ENCODE measurements at regions not wholly inside any gene's neighbourhood (a gene's known extent, or its start where the extent isn't known, plus 50 kb on each side); places are given as distances from the start of the nearest gene placed in this dataset.

GRCh38 chr2:134075204-134075603 is 178.7 kb upstream of the MGAT5 start:
- DNase-seq (ENCODE audit: low read depth): no peak

- DNase-seq (ENCODE audit: low read depth): no peak
These were observed 175.5 kb upstream of the MGAT5 start for GRCh38 chr2:134078354-134078753.

DNA sequence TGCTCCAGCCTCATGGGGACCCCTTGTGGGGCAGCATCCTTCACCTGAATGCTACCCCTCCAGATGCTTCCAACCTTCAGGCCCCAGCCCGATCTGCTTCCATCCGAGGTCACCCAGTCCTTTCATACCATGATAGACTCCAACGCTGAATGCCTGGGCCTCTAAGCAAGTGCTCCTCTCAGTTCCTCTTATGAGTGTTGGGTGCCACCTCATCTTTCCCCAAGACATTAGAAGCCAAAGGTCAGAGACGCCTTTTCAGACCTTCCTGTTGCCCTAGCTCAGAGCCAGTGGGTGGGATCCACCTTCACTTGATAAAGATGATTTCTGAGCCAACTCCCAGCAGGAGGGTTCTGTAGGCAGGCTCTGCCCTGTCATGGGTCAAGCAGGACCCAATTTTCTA is 174.5 kb upstream of the MGAT5 start:
- no peak for DNase-seq (ENCODE audit: low read depth)

GRCh38 chr2:134080386-134081089 is 173.3 kb upstream of the MGAT5 start:
- no peak for DNase-seq (ENCODE audit: low read depth)

DNA sequence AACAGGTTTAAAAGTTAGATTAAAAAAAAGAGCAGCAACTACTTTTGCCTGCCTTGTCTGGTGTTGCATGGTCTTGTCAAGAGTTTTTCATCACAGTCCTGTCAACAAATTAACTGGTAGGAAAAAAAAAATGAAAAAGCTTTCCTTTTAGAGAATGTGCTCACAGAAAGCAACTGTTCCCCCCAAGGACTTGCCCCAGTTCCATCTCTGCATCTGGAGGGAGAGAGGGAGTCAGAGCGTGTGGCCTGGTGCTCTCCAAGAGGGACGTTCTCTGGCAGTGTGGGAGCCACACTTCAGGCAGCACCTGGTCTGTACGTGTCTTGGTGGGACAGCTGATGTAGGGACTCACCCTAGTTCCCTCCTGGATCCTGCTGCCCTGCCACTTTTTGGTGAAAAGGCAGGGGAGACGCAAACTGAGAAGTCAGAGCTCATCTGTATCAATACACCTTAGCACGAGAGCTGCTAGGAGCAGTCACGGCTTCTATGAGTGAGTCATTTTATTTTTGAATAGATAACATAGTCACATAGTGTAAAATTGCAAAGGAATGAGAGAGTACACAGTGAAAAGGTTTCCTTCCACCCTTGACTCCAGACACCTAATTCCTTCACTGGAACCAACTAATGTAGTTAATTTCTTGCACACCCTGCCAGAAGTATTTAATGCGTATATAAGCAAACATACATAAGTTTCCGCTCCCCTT is 172.5 kb upstream of the MGAT5 start:
- DNase-seq (ENCODE audit: low read depth): no peak

DNA sequence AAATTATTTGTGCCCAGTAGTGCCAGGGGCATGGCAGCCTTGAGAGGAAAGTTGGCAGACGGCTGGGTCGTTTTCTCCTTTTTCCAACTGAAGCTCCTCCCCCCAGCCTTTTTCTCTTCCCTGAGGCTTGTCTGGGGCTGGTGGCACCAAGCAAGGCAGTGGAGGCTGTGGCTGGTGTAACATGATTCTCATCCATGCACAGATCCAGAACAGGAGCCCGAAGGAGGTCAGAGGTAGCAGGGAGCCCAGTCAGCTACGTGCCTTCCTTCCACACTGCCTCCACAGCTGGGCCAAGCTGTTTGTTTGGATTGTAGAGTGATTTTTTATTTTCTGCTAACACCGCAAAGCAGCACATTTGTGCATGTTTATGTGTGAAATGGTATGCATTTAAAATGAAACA is 170.3 kb upstream of the MGAT5 start:
- peak; percentile 16 for DNase-seq (ENCODE audit: low read depth)

DNA sequence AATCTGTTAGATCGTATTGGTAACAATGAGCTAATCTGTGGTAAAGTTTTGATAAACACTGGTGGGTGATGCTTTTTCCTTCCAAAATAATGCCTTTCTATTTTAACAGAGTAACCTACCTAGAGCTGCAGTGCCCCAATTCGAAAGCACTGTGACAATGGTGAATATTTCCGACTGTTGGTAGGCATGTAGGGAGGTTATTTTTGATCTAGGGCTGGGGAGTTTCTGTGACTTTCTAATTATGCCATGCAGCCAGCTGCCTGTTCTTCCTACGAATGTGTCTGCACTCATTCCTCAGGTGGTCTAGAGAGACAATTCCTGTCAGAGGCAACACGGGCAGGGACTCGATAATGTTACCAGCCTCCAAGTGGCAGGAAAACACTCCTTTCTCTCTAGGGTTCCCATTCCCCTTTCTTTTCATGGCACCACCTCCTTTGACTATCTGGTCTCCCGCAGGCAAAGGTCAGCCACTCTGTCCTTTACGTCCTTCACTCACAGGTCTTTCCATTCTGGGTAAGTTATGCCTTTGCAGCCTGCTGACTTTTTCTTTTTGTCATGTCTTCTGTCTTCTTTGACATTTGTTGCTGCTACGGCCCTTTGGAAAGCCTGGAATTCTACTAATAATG is 167.2 kb upstream of the MGAT5 start:
- DNase-seq (ENCODE audit: low read depth): no peak

DNA sequence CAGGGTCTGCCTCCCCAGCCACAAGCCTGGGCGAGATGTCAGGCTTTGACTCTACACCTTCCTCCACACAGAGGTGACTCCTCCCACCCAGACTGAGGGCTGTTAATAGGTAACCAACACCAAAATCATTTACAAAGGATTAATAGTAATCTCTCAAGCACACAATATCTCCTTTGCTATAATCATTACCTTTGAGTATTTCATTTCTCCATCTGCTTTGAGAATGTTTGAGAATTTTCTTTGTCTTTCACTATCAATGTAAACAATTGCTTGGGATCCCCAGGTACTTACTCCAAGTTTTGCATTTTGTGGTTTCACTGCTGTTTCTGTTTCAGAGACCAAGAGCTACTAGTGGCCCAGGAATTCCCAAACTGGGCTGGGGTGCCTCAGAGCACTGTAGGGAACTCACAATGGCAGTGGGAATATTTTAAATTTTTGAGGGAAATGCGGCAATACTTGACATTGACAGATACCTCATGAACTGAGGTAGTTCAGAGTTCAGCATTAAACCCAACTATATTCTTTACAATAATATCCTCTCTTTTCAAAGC is 166.4 kb upstream of the MGAT5 start:
- no peak for DNase-seq (ENCODE audit: low read depth)

DNA sequence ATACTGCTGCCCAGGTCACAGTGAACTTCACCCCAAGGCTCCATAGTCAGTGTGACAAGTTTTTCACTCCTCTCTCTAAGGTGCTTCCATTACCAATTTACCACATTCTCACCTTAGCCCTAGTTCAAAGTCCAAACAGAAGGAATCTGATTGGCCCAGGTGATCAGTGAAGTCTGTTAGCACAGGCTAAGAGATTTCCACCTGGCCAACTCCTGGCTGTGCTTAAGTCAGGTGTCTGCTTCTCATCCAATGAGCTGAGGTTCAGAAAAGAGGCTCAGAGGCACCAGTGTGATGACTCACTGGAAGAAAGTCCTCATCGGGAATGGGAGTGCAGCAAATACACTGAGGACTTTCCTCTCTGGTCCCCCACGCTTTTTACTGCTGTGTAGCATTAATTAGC is 164.4 kb upstream of the MGAT5 start:
- DNase-seq (ENCODE audit: low read depth): no peak

DNA sequence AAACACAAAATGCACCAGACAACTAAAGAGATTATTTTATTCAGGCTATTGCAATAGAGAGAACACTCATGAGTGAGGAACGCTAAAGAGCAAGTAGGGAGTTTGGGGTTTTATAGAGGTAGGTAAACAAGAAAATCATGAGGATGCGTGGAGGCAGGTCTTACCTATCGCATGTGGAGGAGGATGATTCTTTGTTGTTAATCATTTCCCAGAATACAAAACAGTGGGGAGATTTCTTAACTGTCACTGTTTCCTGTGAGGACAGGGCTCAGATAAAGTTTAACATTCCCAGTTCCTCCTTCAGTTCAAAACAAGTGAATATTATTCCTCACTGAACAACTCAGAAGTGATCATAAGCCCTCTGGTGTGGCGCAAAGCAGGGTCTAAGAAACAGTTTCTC is 156.1 kb upstream of the MGAT5 start:
- DNase-seq (ENCODE audit: low read depth): no peak

GRCh38 chr2:134098321-134098720 is 155.6 kb upstream of the MGAT5 start:
- no peak for DNase-seq (ENCODE audit: low read depth)

- DNase-seq (ENCODE audit: low read depth): no peak
These were observed 154.6 kb upstream of the MGAT5 start for GRCh38 chr2:134099273-134099672.

DNA sequence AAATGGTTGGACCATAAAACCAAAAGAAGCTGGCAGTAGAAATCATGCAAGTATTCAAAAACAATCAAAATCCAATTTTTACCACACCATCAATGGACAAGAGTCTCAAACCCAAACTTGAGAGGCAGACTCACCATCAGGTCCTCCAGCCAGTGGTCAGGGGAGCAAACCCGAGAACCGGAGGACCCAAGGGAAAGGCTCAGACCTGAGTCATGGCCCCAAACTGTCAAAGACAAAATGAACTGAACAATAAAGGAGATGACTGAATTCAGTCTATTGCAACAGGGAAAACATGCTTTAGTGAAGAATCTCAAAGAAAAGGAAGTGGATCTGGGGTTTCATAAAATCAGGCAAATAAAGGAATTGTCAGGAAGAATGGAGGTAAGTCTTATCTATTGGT is 150.7 kb upstream of the MGAT5 start:
- DNase-seq (ENCODE audit: low read depth): no peak

- no peak for DNase-seq (ENCODE audit: low read depth)
These were observed 149.1 kb upstream of the MGAT5 start for GRCh38 chr2:134104754-134105153.

- no peak for DNase-seq (ENCODE audit: low read depth)
These were observed 146.5 kb upstream of the MGAT5 start for GRCh38 chr2:134107402-134107801.

- no peak for DNase-seq (ENCODE audit: low read depth)
These were observed 145.8 kb upstream of the MGAT5 start for GRCh38 chr2:134108113-134108512.

DNA sequence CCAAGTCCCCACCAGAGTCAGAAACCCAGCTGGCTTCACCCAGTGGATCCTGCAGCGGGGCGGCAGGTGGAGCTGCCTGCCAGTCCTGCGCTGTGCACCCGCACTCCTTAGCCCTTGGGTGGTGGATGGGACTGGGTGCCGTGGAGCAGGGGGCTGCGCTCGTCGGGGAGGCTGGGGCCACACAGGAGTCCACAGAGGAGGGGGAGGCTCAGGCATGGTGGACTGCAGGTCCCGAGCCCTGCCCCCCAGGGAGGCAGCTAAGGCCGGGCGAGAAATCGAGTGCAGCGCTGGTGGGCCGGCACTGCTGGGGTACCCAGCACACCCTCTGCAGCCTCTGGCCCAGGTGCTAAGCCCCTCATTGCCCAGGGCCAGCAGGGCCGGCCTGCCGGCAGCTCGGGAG is 144.6 kb upstream of the MGAT5 start:
- no peak for DNase-seq (ENCODE audit: low read depth)

DNA sequence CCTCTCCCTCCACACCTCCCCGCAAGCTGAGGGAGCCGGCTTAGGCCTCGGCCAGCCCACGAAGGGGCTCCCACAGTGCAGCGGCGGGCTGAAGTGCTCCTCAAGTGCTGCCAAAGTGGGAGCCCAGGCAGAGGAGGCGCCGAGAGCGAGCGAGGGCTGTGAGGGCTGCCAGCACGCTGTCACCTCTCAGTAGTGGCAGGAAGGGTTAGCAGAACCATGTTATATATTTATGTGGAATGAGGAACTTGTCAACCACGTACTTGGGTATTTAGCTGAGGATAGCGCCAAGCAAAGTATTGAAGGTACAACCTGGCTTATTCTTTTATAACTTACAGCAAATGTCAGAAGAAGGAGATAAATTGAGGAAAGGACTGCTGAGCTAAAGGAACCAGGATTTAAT is 144.1 kb upstream of the MGAT5 start:
- no peak for DNase-seq (ENCODE audit: low read depth)

DNA sequence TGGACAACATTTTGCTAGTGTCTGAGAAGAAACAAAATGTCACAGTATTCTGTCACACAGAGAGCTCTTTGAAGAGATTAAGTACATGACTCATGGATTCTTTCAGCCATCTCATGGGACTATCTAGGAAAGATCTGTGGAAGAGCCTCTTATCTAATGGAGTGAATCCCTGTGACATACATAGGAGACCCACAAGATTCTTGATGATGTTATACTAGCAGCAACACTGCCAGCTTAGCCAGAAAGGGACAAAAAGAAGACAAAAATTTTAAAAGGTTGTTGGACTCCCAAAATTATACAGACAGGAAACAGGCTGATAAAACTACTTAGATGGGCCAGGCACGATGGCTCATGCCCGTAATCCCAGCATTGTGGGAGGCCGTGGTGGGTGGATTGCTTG is 143.3 kb upstream of the MGAT5 start:
- no peak for DNase-seq (ENCODE audit: low read depth)

GRCh38 chr2:134117676-134118075 is 136.2 kb upstream of the MGAT5 start:
- no peak for DNase-seq (ENCODE audit: low read depth)

DNA sequence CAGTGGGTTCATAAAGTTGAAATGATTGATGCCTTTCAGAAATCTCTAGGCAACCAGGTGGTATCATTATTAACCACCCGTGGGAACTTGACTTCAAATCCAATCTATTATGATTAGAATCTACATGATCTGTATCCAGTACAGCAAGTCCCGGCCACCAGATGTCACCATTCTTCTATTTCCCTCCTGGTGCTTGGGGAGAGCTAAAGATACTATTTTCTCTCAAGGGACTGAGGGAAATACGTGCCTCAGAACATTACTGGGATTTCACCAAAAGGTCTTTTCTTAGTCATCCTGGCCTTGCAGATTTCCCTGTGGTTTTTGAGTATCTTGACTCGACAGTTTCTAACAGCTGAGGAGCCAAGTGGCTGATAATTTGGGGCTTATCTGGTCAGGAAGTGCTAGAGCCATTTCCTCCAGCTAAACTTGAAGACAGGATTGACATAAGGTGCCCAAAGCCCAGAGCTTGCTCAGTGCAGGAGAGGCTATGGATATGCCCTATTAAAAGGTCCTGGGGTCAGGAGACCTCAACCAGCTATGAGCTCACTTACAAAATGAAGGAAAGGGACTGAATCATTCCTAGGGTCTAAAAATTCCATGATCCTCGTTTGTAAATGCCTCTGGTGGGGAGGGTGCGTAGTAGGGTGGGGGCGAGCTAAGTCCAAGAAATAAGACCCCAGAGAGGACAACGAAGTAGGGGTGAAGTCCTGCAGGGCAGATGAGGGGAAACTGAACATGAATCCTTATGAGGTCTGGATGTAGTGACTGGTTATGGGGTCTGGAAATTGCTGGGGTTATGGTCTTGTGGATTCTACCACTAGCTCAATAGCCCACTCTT is 135.4 kb upstream of the MGAT5 start:
- peak; percentile 86 for DNase-seq (ENCODE audit: low read depth)

DNA sequence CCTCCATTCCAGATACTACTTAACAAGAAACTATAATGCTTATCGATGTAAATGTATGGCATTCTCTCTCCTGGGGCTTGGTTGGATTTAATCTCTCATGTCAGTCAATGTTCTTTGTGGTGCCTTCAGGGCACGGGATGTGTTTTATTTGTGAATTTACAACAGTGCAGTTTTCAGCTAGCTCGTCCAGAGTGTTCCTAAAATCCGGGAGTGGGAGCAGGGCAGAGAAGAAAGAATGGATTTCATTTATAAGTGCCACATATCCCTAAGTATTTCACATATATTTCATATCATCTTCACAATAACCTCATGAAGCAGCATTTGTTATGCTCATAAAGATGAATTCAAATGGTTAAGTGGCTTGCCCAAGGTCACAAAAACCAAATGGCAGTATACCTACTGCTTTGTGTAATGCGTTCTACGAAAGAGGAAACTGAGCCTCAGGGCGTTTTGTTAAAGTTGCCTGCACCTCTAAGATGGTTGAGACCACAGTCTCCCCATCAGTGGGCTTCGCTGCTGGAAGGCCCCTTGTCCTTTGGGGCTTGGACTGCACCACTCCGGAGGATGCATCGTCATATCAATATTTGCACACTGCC is 134.7 kb upstream of the MGAT5 start:
- no peak for DNase-seq (ENCODE audit: low read depth)

All from Daoy (cell line).